C4-2B (cell line): ENCODE measurements at regions not wholly inside any gene's neighbourhood (a gene's known extent, or its start where the extent isn't known, plus 50 kb on each side); places are given as distances from the start of the nearest gene placed in this dataset.
"Not testable (repeated sequence)": the region's sequence is repeated elsewhere in the genome, so short reads cannot be mapped to it uniquely, and the experiment has no call there.

ENCODE experiments used
- ZFX ChIP-seq: fragments of 450-650 bp; IDR thresholded peaks from 2 replicates; pipeline ENCODE4 v1.6.1; 2017
- TF ChIP-seq, protein P1 (sequence below): fragments of 450-650 bp; conservative IDR thresholded peaks from 2 replicates; pipeline ENCODE4 v1.5.1; 2017; ENCODE audit warnings: mild to moderate bottlenecking

DNA sequence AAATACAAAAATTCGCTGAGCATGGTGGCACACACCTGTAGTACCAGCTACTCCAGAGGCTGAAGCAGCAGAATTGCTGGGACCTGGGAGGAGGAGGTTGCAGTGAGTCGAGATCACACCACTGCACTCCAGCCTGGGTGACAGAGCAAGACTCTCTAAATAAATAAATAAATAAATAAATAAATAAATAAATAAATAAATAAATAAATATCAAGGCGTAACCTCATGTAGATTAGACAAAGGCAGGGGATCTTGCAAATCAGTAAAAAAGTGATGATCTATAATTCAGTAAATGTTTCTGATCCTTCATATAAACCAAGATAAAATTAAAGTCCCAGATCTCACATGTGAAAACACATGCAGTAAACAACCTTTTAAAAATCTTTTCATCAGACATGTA lies 425.6 kb downstream of the MRPL39 start:
- TF ChIP-seq, protein P1, sequence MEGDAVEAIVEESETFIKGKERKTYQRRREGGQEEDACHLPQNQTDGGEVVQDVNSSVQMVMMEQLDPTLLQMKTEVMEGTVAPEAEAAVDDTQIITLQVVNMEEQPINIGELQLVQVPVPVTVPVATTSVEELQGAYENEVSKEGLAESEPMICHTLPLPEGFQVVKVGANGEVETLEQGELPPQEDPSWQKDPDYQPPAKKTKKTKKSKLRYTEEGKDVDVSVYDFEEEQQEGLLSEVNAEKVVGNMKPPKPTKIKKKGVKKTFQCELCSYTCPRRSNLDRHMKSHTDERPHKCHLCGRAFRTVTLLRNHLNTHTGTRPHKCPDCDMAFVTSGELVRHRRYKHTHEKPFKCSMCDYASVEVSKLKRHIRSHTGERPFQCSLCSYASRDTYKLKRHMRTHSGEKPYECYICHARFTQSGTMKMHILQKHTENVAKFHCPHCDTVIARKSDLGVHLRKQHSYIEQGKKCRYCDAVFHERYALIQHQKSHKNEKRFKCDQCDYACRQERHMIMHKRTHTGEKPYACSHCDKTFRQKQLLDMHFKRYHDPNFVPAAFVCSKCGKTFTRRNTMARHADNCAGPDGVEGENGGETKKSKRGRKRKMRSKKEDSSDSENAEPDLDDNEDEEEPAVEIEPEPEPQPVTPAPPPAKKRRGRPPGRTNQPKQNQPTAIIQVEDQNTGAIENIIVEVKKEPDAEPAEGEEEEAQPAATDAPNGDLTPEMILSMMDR = not testable (repeated sequence)
- TF ChIP-seq ZFX = not testable (repeated sequence)
